ENCODE measurements at regions not wholly inside any gene's neighbourhood (a gene's known extent, or its start where the extent isn't known, plus 50 kb on each side); places are given as distances from the start of the nearest gene placed in this dataset.

GRCh38 chrX:7720519-7720918, 122.5 kb upstream of the VCX start:
- dilution Hi-C loops (cut with MboI; ENCODE audit: extremely low pct_ligation_motif_present, low sequenced_read_pairs) = no loop called here

DNA sequence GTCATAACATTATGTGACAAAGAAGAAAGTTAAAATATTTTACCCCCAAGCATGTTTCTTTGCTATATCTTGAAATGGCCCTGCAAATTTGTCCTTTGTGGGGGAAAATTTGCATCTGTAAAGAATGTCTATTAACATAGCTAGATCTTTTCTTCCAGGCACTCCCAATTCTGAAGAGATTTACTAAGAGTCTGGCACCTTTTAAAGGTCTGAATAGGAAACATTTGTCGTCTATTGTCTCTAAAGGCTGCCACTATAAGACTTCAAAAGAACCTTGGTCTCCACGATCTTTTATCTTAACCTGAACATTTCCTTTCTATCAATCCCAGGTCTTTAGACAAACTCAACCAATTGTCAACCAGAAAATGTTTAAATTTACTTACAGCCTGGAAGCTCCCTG, 128.6 kb upstream of the VCX start:
- Histone ChIP-seq H4K20me1 (ENCODE audit: control insufficient read depth, extremely low read depth, insufficient read depth, low read length) (no peaks in the 10 kb centered on the region), H3K9me1 (ENCODE audit: control insufficient read depth, extremely low read depth, insufficient read depth, low read length) (no peaks in the 10 kb centered on the region), H3K4me2 (ENCODE audit: control insufficient read depth, extremely low read depth, insufficient read depth, low read depth, low read length) (no peak overlapping the region), H3K4me3 (ENCODE audit: control insufficient read depth in 2 of 3, extremely low read depth in 1 of 3, insufficient read depth in 2 of 3, low read depth in 1 of 3, low read length in 3 of 3) (no peak overlapping the region), H3K79me2 (ENCODE audit: control insufficient read depth, insufficient read depth, low read length) (no peaks in the 10 kb centered on the region), H2AFZ (ENCODE audit: control insufficient read depth, low read length) (no peak overlapping the region), H3K4me1 (ENCODE audit: control insufficient read depth, extremely low read depth, insufficient read depth, low read length) (peaks cover 7% of the 10 kb centered on the region), H3K27ac (ENCODE audit: control insufficient read depth, insufficient read depth, low read length) (no peak overlapping the region), H3K27me3 (ENCODE audit: control insufficient read depth, extremely low read depth, insufficient read depth, low read length) (no peaks in the 10 kb centered on the region), H3K36me3 (ENCODE audit: control insufficient read depth in 2 of 2, extremely low read depth in 1 of 2, insufficient read depth in 2 of 2, low read length in 2 of 2) (no peaks in the 10 kb centered on the region), H3K9ac (ENCODE audit: control insufficient read depth, extremely low read depth, insufficient read depth, low read length) (no peak overlapping the region), H3K9me3 (ENCODE audit: control insufficient read depth, low read depth, low read length) (no peaks in the 10 kb centered on the region)
- dilution Hi-C loops (cut with MboI; ENCODE audit: extremely low pct_ligation_motif_present, low sequenced_read_pairs) = no loop called here
- TF ChIP-seq EZH2 (IDR thresholded peaks at IDR 0.05; ENCODE audit: low read length) = no peak
- no peak for TF ChIP-seq CTCF (optimal IDR thresholded peaks at IDR 0.05 in 1 of 3, IDR thresholded peaks at IDR 0.05 in 1 of 3, conservative IDR thresholded peaks at IDR 0.05 in 1 of 3; ENCODE audit: extremely low read depth in 1 of 3, insufficient read depth in 2 of 3, low read length in 3 of 3)
- DNase-seq (ENCODE audit: low read depth, low spot score) (no peak), FAIRE-seq (no peak)

More at GRCh38 chrX:7720519-7720918, 122.5 kb upstream of the VCX start:
- H3K36me3 ChIP-seq (ENCODE audit: control insufficient read depth in 2 of 2, extremely low read depth in 1 of 2, insufficient read depth in 2 of 2, low read length in 2 of 2) = no peaks in the 10 kb centered on the region
- no peaks in the 10 kb centered on the region for H3K79me2 ChIP-seq (ENCODE audit: control insufficient read depth, insufficient read depth, low read length)
- no peaks in the 10 kb centered on the region for H4K20me1 ChIP-seq (ENCODE audit: control insufficient read depth, extremely low read depth, insufficient read depth, low read length)
- no peaks in the 10 kb centered on the region for H3K9me1 ChIP-seq (ENCODE audit: control insufficient read depth, extremely low read depth, insufficient read depth, low read length)
- H3K4me2 ChIP-seq (ENCODE audit: control insufficient read depth, extremely low read depth, insufficient read depth, low read depth, low read length) = no peak overlapping the region
- H2AFZ ChIP-seq (ENCODE audit: control insufficient read depth, low read length) = no peak overlapping the region
- FAIRE-seq = no peak
- H3K4me1 ChIP-seq (ENCODE audit: control insufficient read depth, extremely low read depth, insufficient read depth, low read length) = no peaks in the 10 kb centered on the region
- H3K27me3 ChIP-seq (ENCODE audit: control insufficient read depth, extremely low read depth, insufficient read depth, low read length) = no peaks in the 10 kb centered on the region
- DNase-seq (ENCODE audit: low read depth, low spot score) = no peak
- no peaks in the 10 kb centered on the region for H3K9me3 ChIP-seq (ENCODE audit: control insufficient read depth, low read depth, low read length)
- no peak overlapping the region for H3K4me3 ChIP-seq (ENCODE audit: control insufficient read depth in 2 of 3, extremely low read depth in 1 of 3, insufficient read depth in 2 of 3, low read depth in 1 of 3, low read length in 3 of 3)
- TF ChIP-seq CTCF (optimal IDR thresholded peaks at IDR 0.05 in 1 of 3, IDR thresholded peaks at IDR 0.05 in 1 of 3, conservative IDR thresholded peaks at IDR 0.05 in 1 of 3; ENCODE audit: extremely low read depth in 1 of 3, insufficient read depth in 2 of 3, low read length in 3 of 3) (no peak), EZH2 (IDR thresholded peaks at IDR 0.05; ENCODE audit: low read length) (no peak)
- H3K27ac ChIP-seq (ENCODE audit: control insufficient read depth, insufficient read depth, low read length) = no peak overlapping the region
- H3K9ac ChIP-seq (ENCODE audit: control insufficient read depth, extremely low read depth, insufficient read depth, low read length) = no peak overlapping the region

Data from keratinocyte (primary cell).